ENCODE measurements at regions not wholly inside any gene's neighbourhood (a gene's known extent, or its start where the extent isn't known, plus 50 kb on each side); places are given as distances from the start of the nearest gene placed in this dataset.

DNA sequence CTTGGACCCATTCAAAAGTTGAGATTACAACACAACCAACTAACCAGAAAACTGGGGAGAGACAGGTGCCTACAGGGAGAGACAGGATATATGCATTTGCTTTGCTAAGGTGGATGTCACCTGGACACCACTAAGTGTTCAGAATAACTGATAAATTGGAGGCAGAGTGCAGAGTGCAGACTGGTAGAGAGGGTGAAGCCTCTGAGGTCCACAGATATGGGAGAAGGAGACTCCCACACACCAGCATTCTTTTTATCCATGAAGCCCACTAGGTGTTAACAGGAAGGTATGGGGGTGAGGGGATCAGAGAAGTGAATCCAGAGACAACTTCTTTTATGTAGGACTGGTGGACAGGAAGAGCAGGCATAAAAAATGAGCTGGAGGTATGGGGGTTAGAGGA is 1310.0 kb upstream of the ZEB2 start:
- TF ChIP-seq, protein P1, sequence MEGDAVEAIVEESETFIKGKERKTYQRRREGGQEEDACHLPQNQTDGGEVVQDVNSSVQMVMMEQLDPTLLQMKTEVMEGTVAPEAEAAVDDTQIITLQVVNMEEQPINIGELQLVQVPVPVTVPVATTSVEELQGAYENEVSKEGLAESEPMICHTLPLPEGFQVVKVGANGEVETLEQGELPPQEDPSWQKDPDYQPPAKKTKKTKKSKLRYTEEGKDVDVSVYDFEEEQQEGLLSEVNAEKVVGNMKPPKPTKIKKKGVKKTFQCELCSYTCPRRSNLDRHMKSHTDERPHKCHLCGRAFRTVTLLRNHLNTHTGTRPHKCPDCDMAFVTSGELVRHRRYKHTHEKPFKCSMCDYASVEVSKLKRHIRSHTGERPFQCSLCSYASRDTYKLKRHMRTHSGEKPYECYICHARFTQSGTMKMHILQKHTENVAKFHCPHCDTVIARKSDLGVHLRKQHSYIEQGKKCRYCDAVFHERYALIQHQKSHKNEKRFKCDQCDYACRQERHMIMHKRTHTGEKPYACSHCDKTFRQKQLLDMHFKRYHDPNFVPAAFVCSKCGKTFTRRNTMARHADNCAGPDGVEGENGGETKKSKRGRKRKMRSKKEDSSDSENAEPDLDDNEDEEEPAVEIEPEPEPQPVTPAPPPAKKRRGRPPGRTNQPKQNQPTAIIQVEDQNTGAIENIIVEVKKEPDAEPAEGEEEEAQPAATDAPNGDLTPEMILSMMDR (IDR thresholded peaks at IDR 0.05), result no peak
- no peak for DNase-seq (ENCODE audit: low spot score)
- no peak for ATAC-seq (ENCODE audit: low FRiP score)

DNA sequence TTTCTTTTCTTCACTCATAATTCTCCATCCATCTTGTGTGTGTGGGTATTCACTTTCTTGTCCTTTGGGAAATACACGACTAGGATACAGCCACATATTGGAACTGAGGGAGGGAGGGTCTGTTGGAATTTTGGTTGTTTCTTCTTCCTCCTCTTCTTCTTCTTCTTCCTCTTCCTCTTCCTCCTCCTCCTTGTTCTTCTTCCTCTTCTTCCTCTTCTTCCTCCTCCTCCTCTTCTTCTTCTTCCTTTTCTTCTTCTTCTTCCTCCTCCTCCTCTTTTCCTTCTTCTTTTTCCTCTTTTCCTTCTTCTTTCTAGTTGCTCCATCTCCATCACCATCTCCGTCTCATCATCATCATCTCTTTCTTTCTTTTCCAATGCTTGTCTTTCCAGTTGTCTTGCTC is 1307.3 kb upstream of the ZEB2 start:
- ATAC-seq (ENCODE audit: low FRiP score), result no peak
- TF ChIP-seq, protein P1 (IDR thresholded peaks at IDR 0.05), result no peak
- no peak for DNase-seq (ENCODE audit: low spot score)

DNA sequence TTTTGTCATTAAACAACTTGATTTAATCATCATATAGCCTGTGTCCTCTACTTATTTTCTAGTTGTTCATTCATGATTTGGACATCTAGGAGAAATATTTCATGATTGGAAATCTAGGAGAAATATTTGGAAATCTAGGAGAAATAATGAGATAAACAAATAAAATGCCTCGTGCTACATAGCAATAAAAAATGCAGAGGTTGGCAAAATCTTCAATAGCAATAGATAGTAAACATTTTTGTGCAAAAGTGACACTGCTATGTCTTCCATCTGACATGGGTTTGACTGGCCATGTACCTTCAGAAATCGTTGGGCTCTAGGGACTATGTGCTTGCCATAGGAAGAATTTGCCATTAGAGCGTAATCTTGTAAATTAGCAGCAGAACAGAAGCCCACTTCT is 1304.5 kb upstream of the ZEB2 start:
- TF ChIP-seq, protein P1 (IDR thresholded peaks at IDR 0.05), result no peak
- no peak for ATAC-seq (ENCODE audit: low FRiP score)
- no peak for DNase-seq (ENCODE audit: low spot score)

DNA sequence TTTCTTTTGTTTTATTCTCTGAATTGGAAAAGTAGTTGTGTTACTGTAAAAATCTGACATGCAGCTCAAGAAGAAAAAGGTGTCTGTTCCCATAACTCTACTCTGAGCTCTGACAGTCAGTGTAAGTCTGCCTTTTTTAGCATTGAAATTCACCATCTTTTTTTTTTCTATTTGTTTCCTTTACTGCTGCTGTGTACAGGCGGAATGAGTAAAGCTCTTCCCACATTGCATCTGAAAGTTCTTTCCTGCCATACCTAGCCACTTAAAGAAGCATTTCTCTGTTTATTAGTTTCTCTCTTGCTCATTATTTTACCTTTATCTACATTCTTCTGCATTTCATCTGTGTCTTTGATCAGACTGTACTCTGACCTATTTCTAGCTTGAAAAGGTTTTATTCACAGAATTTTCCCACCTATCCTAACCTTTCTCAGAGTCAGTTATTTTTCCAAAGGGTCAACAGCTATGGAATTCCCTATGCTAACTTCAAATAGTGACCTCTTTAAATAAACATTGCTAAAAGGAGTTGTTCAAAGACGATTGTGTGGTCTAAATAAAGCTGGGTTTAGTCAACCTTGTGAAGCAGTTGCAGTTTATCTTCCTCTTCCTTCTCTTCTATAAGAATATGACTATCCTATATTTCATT is 1303.1 kb upstream of the ZEB2 start:
- TF ChIP-seq, protein P1 (IDR thresholded peaks at IDR 0.05), result no peak
- no peak for DNase-seq (ENCODE audit: low spot score)
- ATAC-seq (ENCODE audit: low FRiP score), result no peak

DNA sequence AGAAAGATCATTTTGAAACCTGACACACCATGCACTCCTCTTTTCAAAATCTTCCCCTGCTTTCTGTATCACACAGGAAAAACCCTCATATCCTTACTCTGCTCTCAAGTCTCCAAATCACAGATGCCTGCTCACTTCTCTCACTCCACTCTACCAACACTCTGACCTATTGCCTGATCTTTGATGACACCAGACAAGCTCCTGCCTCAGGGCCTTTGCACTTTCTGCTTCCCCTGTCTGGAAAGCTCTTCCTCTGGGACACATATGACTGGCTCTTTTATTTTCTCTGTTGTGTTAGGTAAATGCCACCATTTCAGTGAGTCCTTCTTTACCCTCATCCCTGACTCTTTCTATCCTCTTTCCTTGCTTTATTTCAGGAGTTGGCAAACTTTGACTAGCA is 1300.7 kb upstream of the ZEB2 start:
- DNase-seq (ENCODE audit: low spot score), result no peak
- no peak for ATAC-seq (ENCODE audit: low FRiP score)
- TF ChIP-seq, protein P1 (IDR thresholded peaks at IDR 0.05), result no peak

DNA sequence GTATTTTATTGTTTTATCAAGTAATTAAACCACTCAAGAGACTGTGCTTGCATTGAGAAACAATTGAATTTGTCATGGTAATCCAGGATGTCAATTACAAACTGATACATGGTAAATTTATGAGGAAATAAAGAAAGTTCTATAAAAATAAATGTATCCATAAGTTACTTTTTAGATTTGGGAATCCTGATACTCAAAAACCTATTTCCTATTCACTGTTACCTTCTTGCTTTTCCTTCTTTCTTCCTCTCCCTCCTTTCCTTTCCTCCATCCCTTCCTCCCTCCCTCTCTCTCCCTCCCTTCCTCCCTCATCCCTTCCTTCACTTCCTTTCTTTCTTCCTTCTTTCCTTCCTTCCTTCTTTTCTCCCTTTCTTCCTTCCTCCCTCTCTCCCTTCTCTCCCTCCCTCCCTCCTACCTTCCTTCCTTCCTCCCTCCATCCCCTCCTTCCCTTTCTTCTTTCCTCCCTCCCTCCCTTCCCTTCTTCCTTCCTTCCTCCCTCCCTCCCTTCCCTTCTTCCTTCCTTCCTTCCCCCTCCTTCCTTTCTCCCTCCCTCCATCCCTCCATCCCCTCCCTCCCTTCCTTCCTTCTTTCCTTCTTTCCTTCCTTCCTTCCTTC is 1299.1 kb upstream of the ZEB2 start:
- TF ChIP-seq, protein P1 (IDR thresholded peaks at IDR 0.05), result no peak
- ATAC-seq (ENCODE audit: low FRiP score), result no peak

DNA sequence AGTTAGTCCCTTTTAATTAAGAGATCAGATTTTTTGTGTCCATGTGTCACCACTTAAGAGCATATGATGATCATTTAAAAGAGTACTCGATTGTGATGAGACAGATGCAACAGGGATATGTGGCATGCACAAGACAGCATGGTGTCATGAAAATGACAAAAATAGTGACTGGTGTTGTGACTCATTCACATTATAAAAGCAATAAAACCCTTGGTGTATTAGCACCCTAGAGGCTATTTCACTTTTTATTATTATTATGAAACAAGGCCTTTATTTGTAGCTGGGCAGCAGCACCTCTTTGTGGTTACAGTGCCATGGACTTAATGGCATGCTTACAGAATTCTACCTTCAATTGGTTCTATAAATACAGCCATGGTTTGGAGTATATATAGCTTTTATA is 1296.0 kb upstream of the ZEB2 start:
- DNase-seq (ENCODE audit: low spot score), result no peak
- ATAC-seq (ENCODE audit: low FRiP score), result no peak
- TF ChIP-seq, protein P1 (IDR thresholded peaks at IDR 0.05), result no peak

More for the DNA sequence above, 1299.1 kb upstream of the ZEB2 start:
- no peak for DNase-seq (ENCODE audit: low spot score)

Measured in omental fat pad (tissue), 3 donors.